Panc1 (cell line): ENCODE measurements at regions not wholly inside any gene's neighbourhood (a gene's known extent, or its start where the extent isn't known, plus 50 kb on each side); places are given as distances from the start of the nearest gene placed in this dataset.

ENCODE experiments used
- ATAC-seq: fragments of 200-7000 bp; cut with Tn5 transposase; 2 replicates; pipeline ENCODE4 v1.9.1; 2020; ENCODE audit warnings: mild to moderate bottlenecking, moderate library complexity
- BruUV-seq: library from RNA; stranded (reverse); fragments of 400-500 nt; replicated peaks from 2 replicates; lab custom pipeline; 2021; lab: Mats Ljungman, UMichigan
- CTCF ChIA-PET: fragments of 300-600 bp; sonication (Branson Sonifier 250); formaldehyde crosslinking; loops from one replicate; lab custom pipeline; 2022; ENCODE audit warnings: antibody characterized with exemption; lab: Charles Lee
- POLR2A ChIA-PET: fragments of 300-600 bp; sonication (Branson Sonifier 250); formaldehyde crosslinking; loops from one replicate; lab custom pipeline; 2022; ENCODE audit warnings: antibody characterized with exemption; lab: Charles Lee
- DNase-seq: peaks from one replicate; pipeline ENCODE4 v3.0.0-alpha.2; 2010; ENCODE audit warnings: low read depth, low spot score
- H3K27ac ChIP-seq: 2 replicates; pipeline ENCODE4 v1.5.1; 2011; ENCODE audit warnings: mild to moderate bottlenecking, low read length, inconsistent platforms
- H3K27me3 ChIP-seq: fragments of 200-500 bp; sonication (Bioruptor generic); 2 replicates; pipeline ENCODE4 v1.6.0; 2014; ENCODE audit warnings: low read length, inconsistent platforms; ENCODE audit not compliant: control insufficient read depth, insufficient read depth
- H3K36me3 ChIP-seq: fragments of 200-500 bp; sonication (Bioruptor generic); 2 replicates; pipeline ENCODE4 v1.5.1; 2014; ENCODE audit warnings: inconsistent platforms, mild to moderate bottlenecking, low read length, moderate library complexity; ENCODE audit not compliant: control insufficient read depth, insufficient read depth
- H3K4me1 ChIP-seq: 2 replicates; pipeline ENCODE4 v1.5.1; 2011; ENCODE audit warnings: inconsistent platforms, mild to moderate bottlenecking, low read length, moderate library complexity; ENCODE audit not compliant: control insufficient read depth, insufficient read depth
- H3K4me3 ChIP-seq, 2 experiments: 2 replicates each; pipeline ENCODE4 v1.5.1; 2011 to 2012; ENCODE audit warnings: low read depth in 2 of 2, low read length in 2 of 2, mild to moderate bottlenecking in 2 of 2, inconsistent platforms in 1 of 2, moderate library complexity in 1 of 2
- H3K9me3 ChIP-seq: fragments of 200-500 bp; sonication (Bioruptor generic); 2 replicates; pipeline ENCODE4 v1.5.1; 2014; ENCODE audit warnings: low read depth, mild to moderate bottlenecking, inconsistent platforms, low read length, moderate library complexity; ENCODE audit not compliant: control insufficient read depth, insufficient read depth
- CTCF ChIP-seq: fragments of 450-650 bp; IDR thresholded peaks from 2 replicates; pipeline ENCODE4 v1.5.1; 2017; ENCODE audit warnings: mild to moderate bottlenecking
- POLR2AphosphoS5 ChIP-seq: IDR thresholded peaks from 2 replicates; pipeline ENCODE4 v1.6.1; 2012; ENCODE audit warnings: mild to moderate bottlenecking, low read depth, low read length, moderate library complexity
- SIN3A ChIP-seq: IDR thresholded peaks from 2 replicates; pipeline ENCODE4 v1.6.1; 2012; ENCODE audit warnings: low read depth, mild to moderate bottlenecking, low read length, moderate library complexity, borderline replicate concordance; ENCODE audit not compliant: insufficient read depth
- TCF7L2 ChIP-seq: IDR thresholded peaks from 2 replicates; pipeline ENCODE4 v1.6.1; 2011; ENCODE audit warnings: mild to moderate bottlenecking, low read depth, low read length, inconsistent platforms
- in situ Hi-C: cut with HindIII; loops from 2 replicates; pipeline ENCODE4 v1.10.0; 2016; ENCODE audit warnings: low sequenced_read_pairs, low pct_unique_long_range_greater_than_20kb
- intact Hi-C: fragments of 100-400 bp; cut with micrococcal nuclease; formaldehyde crosslinking; loops from one replicate; pipeline ENCODE4 v1.10.0; 2022; ENCODE audit not compliant: unreplicated experiment
- TF ChIP-seq, protein P1 (sequence below), 2 experiments: IDR thresholded peaks; 2 replicates each; pipeline ENCODE4 v1.6.1; 2011 to 2012; ENCODE audit warnings: low read depth in 2 of 2, control low read depth in 1 of 2, low read length in 1 of 2, mild to moderate bottlenecking in 1 of 2, moderate library complexity in 1 of 2; ENCODE audit not compliant: insufficient read depth in 1 of 2

- Histone ChIP-seq H3K27me3 (no peaks in the 10 kb centered on the region), H3K36me3 (no peaks in the 10 kb centered on the region), H3K9me3 (no peaks in the 10 kb centered on the region), H3K4me3 (no peak overlapping the region), H3K27ac (no peak overlapping the region), H3K4me1 (no peaks in the 10 kb centered on the region)
- in situ Hi-C loops: no loop called here
- intact Hi-C loops: no loop called here
- no TSS peak for BruUV-seq
- CTCF ChIA-PET: interaction anchor here (0.6 kb wide), 1 partner anchor 1172 kb away, joined by 7 read pairs; no protein-coding TSS in a partner anchor
- no peak for DNase-seq
- ATAC-seq: no peak
- POLR2A ChIA-PET: no interaction called here
- TF ChIP-seq TCF7L2: no peak
- TF ChIP-seq, protein P1, sequence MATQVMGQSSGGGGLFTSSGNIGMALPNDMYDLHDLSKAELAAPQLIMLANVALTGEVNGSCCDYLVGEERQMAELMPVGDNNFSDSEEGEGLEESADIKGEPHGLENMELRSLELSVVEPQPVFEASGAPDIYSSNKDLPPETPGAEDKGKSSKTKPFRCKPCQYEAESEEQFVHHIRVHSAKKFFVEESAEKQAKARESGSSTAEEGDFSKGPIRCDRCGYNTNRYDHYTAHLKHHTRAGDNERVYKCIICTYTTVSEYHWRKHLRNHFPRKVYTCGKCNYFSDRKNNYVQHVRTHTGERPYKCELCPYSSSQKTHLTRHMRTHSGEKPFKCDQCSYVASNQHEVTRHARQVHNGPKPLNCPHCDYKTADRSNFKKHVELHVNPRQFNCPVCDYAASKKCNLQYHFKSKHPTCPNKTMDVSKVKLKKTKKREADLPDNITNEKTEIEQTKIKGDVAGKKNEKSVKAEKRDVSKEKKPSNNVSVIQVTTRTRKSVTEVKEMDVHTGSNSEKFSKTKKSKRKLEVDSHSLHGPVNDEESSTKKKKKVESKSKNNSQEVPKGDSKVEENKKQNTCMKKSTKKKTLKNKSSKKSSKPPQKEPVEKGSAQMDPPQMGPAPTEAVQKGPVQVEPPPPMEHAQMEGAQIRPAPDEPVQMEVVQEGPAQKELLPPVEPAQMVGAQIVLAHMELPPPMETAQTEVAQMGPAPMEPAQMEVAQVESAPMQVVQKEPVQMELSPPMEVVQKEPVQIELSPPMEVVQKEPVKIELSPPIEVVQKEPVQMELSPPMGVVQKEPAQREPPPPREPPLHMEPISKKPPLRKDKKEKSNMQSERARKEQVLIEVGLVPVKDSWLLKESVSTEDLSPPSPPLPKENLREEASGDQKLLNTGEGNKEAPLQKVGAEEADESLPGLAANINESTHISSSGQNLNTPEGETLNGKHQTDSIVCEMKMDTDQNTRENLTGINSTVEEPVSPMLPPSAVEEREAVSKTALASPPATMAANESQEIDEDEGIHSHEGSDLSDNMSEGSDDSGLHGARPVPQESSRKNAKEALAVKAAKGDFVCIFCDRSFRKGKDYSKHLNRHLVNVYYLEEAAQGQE (IDR thresholded peaks at IDR 0.05; ENCODE audit: insufficient read depth in 1 of 2, low read depth in 2 of 2, low read length in 1 of 2): no peak
- no peak for TF ChIP-seq POLR2AphosphoS5
- no peak for TF ChIP-seq CTCF
- TF ChIP-seq SIN3A: no peak
These were observed 514.6 kb upstream of the ADAMTS9 start for GRCh38 chr3:65202395-65202794.

DNA sequence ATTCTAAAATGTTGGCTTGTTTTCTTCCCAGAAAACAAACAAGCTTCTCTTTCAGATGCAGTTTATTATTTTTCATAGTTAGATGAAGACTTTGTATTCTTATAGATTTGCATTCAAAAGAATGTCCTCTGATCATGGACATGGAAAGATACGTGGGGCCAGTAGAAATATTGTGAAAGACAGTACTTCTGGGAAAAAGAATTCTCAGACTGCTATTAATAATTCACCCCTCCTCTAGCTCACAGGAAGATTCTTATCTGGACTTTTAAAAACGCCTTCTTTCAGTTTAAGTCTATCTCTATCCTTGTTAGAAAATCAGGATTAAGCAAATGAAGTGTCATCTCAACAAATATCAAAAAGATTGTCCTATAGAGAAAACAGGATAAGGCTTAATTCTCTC is 514.1 kb upstream of the ADAMTS9 start:
- Histone ChIP-seq H3K4me3 (no peak overlapping the region), H3K9me3 (no peaks in the 10 kb centered on the region), H3K36me3 (no peaks in the 10 kb centered on the region), H3K27ac (no peak overlapping the region), H3K27me3 (no peaks in the 10 kb centered on the region), H3K4me1 (no peaks in the 10 kb centered on the region)
- in situ Hi-C loops: no loop called here
- intact Hi-C loops: no loop called here
- ATAC-seq (no peak), DNase-seq (no peak)
- POLR2A ChIA-PET: no interaction called here
- no TSS peak for BruUV-seq
- CTCF ChIA-PET: interaction anchor here (0.6 kb wide), 1 partner anchor 1172 kb away, joined by 7 read pairs; no protein-coding TSS in a partner anchor
- TF ChIP-seq CTCF (no peak), POLR2AphosphoS5 (no peak), TCF7L2 (no peak), SIN3A (no peak)
- TF ChIP-seq, protein P1 (IDR thresholded peaks at IDR 0.05; ENCODE audit: insufficient read depth in 1 of 2, low read depth in 2 of 2, low read length in 1 of 2): no peak
